OCI-LY3 (cell line): ENCODE measurements at regions not wholly inside any gene's neighbourhood (a gene's known extent, or its start where the extent isn't known, plus 50 kb on each side); places are given as distances from the start of the nearest gene placed in this dataset.

Source experiments
- CTCF ChIP-seq: fragments of 200-600, 300-600 bp; sonication (generic); IDR thresholded peaks from 2 replicates; pipeline ENCODE4 v1.5.1; 2014; ENCODE audit warnings: antibody characterized with exemption, low read length, low read depth
- EZH2phosphoT487 ChIP-seq: fragments of 200-600 bp; shearing (Covaris generic); IDR thresholded peaks from 2 replicates; pipeline ENCODE4 v1.6.1; 2018; ENCODE audit warnings: antibody characterized with exemption, mixed run types, low read depth

- TF ChIP-seq CTCF (no peak), EZH2phosphoT487 (no peak)
Observed at GRCh38 chr1:221184131-221184794, 305.0 kb downstream of the HLX start.
